DMS153 treated with DMSO at 0.1 percent for 48 hours (cell line): ENCODE measurements at regions not wholly inside any gene's neighbourhood (a gene's known extent, or its start where the extent isn't known, plus 50 kb on each side); places are given as distances from the start of the nearest gene placed in this dataset.

Experiments
- DNase-seq: peaks from one replicate; lab custom pipeline; 2025; ENCODE audit not compliant: unreplicated experiment; lab: John Stamatoyannopoulos, UW

GRCh38 chr22:49035818-49036457 lies 791.7 kb downstream of the BRD1 start:
- DNase-seq, result no peak

GRCh38 chr22:49034836-49035817 lies 792.5 kb downstream of the BRD1 start:
- no peak for DNase-seq

- no peak for DNase-seq
Measured at GRCh38 chr22:49033616-49034015, 794.1 kb downstream of the BRD1 start.

- no peak for DNase-seq
Measured at GRCh38 chr22:49032821-49033220, 794.9 kb downstream of the BRD1 start.

GRCh38 chr22:49031746-49032330 lies 795.8 kb downstream of the BRD1 start:
- DNase-seq, result no peak

- DNase-seq, result no peak
Measured at GRCh38 chr22:49028111-49028510, 799.6 kb downstream of the BRD1 start.

- DNase-seq, result no peak
Measured at GRCh38 chr22:49027368-49027670, 800.4 kb downstream of the BRD1 start.

- peak; percentile 17 for DNase-seq
Measured at GRCh38 chr22:49026494-49027367, 800.9 kb downstream of the BRD1 start.

GRCh38 chr22:49025791-49026493 lies 801.7 kb downstream of the BRD1 start:
- peak; percentile 66 for DNase-seq

GRCh38 chr22:49024775-49025440 lies 802.8 kb downstream of the BRD1 start:
- DNase-seq, result no peak

GRCh38 chr22:49023879-49024774 lies 803.5 kb downstream of the BRD1 start:
- no peak for DNase-seq

- no peak for DNase-seq
Measured at GRCh38 chr22:49023161-49023878, 804.4 kb downstream of the BRD1 start.

- DNase-seq, result no peak
Measured at GRCh38 chr22:49022816-49023160, 804.9 kb downstream of the BRD1 start.

- no peak for DNase-seq
Measured at GRCh38 chr22:49021926-49022815, 805.5 kb downstream of the BRD1 start.

- no peak for DNase-seq
Measured at GRCh38 chr22:49021131-49021925, 806.3 kb downstream of the BRD1 start.
